SH-SY5Y (cell line): ENCODE measurements at regions not wholly inside any gene's neighbourhood (a gene's known extent, or its start where the extent isn't known, plus 50 kb on each side); places are given as distances from the start of the nearest gene placed in this dataset.

ENCODE experiments used
- GATA2 ChIP-seq: IDR thresholded peaks from 2 replicates; pipeline ENCODE4 v1.6.1; 2011; ENCODE audit warnings: mild to moderate bottlenecking, low read depth, low read length
- GATA3 ChIP-seq: IDR thresholded peaks from 2 replicates; pipeline ENCODE4 v1.6.1; 2011; ENCODE audit warnings: low read depth, mild to moderate bottlenecking, low read length, moderate library complexity

DNA sequence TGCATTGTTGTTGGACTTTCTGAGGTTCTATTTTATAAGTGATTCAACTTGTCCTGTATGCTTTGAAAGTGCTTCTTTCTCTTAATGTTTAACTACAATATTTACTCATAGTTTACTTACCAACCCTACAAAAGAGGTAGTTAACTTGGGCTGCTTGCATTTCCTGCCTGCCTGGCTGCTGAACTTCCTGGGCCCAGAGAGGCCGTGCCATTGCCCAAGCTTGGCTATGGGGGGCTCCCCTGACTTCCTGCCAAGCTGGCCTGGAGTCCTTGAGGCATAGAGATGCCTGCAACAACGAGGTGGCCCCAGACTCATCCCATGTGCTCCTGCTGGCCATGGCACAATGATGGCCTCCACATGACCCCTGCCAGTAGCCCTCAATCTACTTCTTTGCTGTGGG is 361.6 kb upstream of the PLD5 start:
- no peak for TF ChIP-seq GATA2
- TF ChIP-seq GATA3 = no peak
